NB4 (cell line): ENCODE measurements at regions not wholly inside any gene's neighbourhood (a gene's known extent, or its start where the extent isn't known, plus 50 kb on each side); places are given as distances from the start of the nearest gene placed in this dataset.

Experiments used
- DNase-seq: peaks from one replicate; pipeline ENCODE4 v3.0.0; 2010; ENCODE audit warnings: low read depth
- H3K4me3 ChIP-seq: one replicate; pipeline ENCODE4 v1.5.1; 2011; ENCODE audit warnings: mild to moderate bottlenecking, low read depth, low read length, moderate library complexity
- MYC ChIP-seq: IDR thresholded peaks from 2 replicates; pipeline ENCODE4 v1.6.1; 2011; ENCODE audit warnings: low read depth, low read length
- POLR2A ChIP-seq: IDR thresholded peaks from 2 replicates; pipeline ENCODE4 v1.6.1; 2011; ENCODE audit warnings: mild to moderate bottlenecking; ENCODE audit not compliant: insufficient read length; ENCODE audit errors: extremely low read depth
- TF ChIP-seq, protein P1 (sequence below): IDR thresholded peaks from one replicate; pipeline ENCODE4 v1.5.1; 2012; ENCODE audit warnings: low read depth, low read length
- TF ChIP-seq, protein P2 (sequence below): IDR thresholded peaks from 2 replicates; pipeline ENCODE4 v1.6.1; 2011; ENCODE audit warnings: low read depth, low read length

DNA sequence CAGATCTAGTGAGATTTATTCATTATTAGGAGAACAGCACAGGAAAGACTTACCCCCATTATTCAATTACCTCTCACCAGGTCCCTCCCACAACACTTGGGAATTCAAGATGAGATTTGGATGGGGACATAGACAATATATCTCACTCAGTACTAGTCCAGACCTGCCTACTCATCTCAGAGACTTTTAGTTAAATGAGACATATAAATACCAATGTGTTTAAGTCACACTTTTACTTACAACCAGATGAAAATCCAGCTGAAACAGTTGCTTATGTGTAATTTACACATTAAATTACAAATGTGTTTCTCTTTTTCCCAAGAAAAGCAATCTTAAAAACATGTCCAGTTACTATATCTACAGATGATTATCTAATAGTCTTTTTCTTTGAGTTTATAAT lies 1145.6 kb downstream of the KCNT2 start:
- TF ChIP-seq, protein P1, sequence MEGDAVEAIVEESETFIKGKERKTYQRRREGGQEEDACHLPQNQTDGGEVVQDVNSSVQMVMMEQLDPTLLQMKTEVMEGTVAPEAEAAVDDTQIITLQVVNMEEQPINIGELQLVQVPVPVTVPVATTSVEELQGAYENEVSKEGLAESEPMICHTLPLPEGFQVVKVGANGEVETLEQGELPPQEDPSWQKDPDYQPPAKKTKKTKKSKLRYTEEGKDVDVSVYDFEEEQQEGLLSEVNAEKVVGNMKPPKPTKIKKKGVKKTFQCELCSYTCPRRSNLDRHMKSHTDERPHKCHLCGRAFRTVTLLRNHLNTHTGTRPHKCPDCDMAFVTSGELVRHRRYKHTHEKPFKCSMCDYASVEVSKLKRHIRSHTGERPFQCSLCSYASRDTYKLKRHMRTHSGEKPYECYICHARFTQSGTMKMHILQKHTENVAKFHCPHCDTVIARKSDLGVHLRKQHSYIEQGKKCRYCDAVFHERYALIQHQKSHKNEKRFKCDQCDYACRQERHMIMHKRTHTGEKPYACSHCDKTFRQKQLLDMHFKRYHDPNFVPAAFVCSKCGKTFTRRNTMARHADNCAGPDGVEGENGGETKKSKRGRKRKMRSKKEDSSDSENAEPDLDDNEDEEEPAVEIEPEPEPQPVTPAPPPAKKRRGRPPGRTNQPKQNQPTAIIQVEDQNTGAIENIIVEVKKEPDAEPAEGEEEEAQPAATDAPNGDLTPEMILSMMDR = no peak
- TF ChIP-seq, protein P2, sequence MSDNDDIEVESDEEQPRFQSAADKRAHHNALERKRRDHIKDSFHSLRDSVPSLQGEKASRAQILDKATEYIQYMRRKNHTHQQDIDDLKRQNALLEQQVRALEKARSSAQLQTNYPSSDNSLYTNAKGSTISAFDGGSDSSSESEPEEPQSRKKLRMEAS = no peak
- TF ChIP-seq MYC (no peak), POLR2A (no peak)
- no peak for DNase-seq
- no peak overlapping the region for H3K4me3 ChIP-seq

DNA sequence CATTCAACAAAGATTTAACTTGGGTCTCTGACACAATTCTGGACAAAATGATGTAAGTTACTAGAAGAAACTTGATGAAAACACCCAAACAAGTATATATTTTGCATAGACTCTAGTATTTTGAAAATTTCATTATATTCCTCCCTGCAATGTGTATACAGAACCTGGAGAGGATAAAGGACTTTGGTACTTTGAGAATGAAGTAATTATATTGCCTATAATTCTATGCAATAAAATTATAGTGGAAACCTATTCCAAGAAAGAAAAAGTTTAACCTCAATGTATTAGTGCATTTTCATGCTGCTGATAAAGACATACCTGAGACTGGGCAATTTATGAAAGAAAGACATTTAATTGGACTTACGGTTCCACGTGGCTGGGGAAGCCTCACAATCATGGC lies 1146.1 kb downstream of the KCNT2 start:
- no peak overlapping the region for H3K4me3 ChIP-seq
- TF ChIP-seq MYC = no peak
- no peak for TF ChIP-seq POLR2A
- TF ChIP-seq, protein P2 = no peak
- TF ChIP-seq, protein P1 = no peak
- DNase-seq = no peak

DNA sequence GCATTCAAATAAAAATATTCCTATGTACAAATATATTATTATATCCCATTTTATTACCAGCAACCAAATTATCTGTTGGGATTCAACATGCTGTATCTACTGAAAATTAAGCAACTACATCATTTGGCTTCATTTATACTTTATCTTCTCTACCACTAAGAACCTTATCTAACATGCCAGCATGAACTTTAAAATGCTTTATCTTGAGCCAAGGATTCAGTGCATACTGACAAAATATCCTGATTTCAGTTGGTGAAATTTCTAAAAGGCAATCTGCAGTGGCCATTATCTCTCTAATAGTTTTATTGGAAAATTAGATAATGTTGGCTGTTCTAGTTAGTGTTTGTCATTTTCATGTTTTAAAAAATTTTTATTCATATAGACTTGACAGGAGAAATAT lies 1149.9 kb downstream of the KCNT2 start:
- TF ChIP-seq, protein P2 = no peak
- TF ChIP-seq MYC (no peak), POLR2A (no peak)
- TF ChIP-seq, protein P1 = no peak
- no peak for DNase-seq
- H3K4me3 ChIP-seq = no peak overlapping the region

DNA sequence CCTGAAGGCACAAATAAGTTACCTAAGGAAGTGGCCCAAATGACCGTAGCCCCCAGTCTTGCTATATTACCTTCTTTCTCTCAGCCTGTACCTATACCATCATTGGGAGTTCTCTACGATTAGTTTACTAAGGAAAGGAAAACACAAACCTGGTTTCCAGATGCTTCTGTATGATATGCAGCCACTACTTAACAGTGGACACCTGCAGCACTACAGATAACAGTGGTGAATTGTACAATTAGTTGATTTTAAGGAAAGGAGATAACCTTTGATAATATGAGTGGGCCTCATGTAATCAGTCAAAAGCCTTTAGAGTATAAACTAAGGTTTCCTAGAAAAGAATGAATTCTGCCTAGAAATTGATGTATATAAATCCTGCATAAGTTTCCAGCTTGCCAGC lies 1157.4 kb downstream of the KCNT2 start:
- no peak for DNase-seq
- TF ChIP-seq, protein P1 = no peak
- TF ChIP-seq, protein P2 = no peak
- no peak for TF ChIP-seq POLR2A
- no peak for TF ChIP-seq MYC
- no peak overlapping the region for H3K4me3 ChIP-seq

DNA sequence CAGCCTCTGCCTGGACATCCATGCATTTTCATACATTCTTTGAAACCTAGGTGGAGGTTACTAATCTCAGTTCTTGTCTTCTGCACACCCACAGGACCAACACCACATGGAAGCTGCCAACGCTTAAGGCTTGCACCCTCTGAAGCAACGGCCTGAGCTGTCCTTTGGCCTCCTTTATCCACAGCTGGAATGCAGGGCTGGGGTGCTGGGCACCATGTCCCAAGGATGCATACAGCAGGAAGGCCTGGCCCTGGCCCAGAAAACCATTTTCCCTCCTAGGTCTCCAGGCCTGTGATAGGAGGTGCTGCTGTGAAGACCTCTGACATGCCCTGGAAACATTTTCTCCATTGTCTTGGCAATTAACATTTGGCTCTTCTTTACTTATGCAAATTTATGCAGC lies 1168.6 kb downstream of the KCNT2 start:
- no peak overlapping the region for H3K4me3 ChIP-seq
- DNase-seq = no peak
- no peak for TF ChIP-seq MYC

DNA sequence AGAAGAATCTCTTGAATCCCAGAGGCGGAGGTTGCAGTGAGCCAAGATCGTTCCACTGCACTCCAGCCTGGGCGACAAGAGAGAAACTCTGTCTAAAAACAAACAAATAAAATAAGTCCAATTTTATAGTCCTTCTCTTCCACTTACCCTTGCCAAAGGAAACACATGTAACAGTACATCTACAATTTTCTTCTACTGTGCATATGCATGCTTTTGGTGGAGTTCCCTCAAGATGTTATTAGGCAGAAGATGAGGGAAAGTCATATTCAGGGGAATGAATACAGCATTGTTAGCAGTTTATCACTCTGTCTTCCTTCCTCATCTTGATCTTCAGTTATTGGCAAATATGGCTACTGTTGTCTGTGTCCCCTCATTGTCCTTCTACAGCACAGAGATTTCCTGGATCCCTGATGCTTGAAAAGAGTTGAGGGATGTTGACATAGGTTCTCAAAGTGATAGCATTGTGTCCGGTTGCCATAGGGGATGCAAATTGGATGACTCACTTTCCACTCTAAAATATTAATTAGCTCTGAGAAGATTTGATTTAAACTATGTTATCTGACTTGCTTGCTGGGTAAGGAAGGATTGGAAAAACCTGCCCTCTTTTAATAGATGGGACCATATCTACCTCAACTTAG lies 1173.6 kb downstream of the KCNT2 start:
- TF ChIP-seq MYC (no peak), POLR2A (no peak)
- TF ChIP-seq, protein P2 = no peak
- TF ChIP-seq, protein P1 = no peak
- no peak overlapping the region for H3K4me3 ChIP-seq
- no peak for DNase-seq
